HCT116 (cell line): ENCODE measurements at regions not wholly inside any gene's neighbourhood (a gene's known extent, or its start where the extent isn't known, plus 50 kb on each side); places are given as distances from the start of the nearest gene placed in this dataset.

Source experiments
- EZH2 ChIP-seq: fragments of 200-600 bp; sonication (generic); IDR thresholded peaks from 2 replicates; pipeline ENCODE4 v1.6.1; 2017; ENCODE audit warnings: antibody characterized with exemption, mixed run types
- POLR2A ChIP-seq: IDR thresholded peaks from 2 replicates; pipeline ENCODE4 v1.7.0; 2011; ENCODE audit warnings: borderline replicate concordance; ENCODE audit not compliant: insufficient read depth, insufficient read length; ENCODE audit errors: extremely low read depth
- SP1 ChIP-seq: IDR thresholded peaks from 2 replicates; pipeline ENCODE4 v1.6.1; 2012; ENCODE audit warnings: low read depth
- TCF7L2 ChIP-seq: IDR thresholded peaks from 2 replicates; pipeline ENCODE4 v1.7.0; 2011; ENCODE audit warnings: borderline replicate concordance, inconsistent platforms; ENCODE audit not compliant: insufficient read depth, insufficient read length; ENCODE audit errors: extremely low read depth
- YY1 ChIP-seq: IDR thresholded peaks from 2 replicates; pipeline ENCODE4 v1.6.1; 2011; ENCODE audit warnings: low read length, low read depth, moderate library complexity, mild to moderate bottlenecking; ENCODE audit not compliant: insufficient replicate concordance; ENCODE audit errors: extremely low read depth
- ZFX ChIP-seq: fragments of 450-650 bp; IDR thresholded peaks from 2 replicates; pipeline ENCODE4 v1.6.1; 2017
- TF ChIP-seq, protein P1 (sequence below), 3 experiments: fragments of 200-600 bp in 1 of 3; sonication (generic) in 1 of 3; IDR thresholded peaks in 2 of 3; conservative IDR thresholded peaks in 1 of 3; 2 replicates each; pipeline ENCODE4 v1.5.1; 2012 to 2017; ENCODE audit warnings: low read depth in 2 of 3, low read length in 2 of 3, antibody characterized with exemption in 1 of 3, borderline replicate concordance in 1 of 3, control low read depth in 1 of 3, mild to moderate bottlenecking in 1 of 3, mixed read lengths in 1 of 3, mixed run types in 1 of 3, moderate library complexity in 1 of 3; ENCODE audit not compliant: insufficient read depth in 1 of 3
- TF ChIP-seq, protein P2 (sequence below): IDR thresholded peaks from 2 replicates; pipeline ENCODE4 v1.6.1; 2011; ENCODE audit warnings: mild to moderate bottlenecking, low read length, moderate library complexity; ENCODE audit not compliant: insufficient replicate concordance; ENCODE audit errors: extremely low read depth
- TF ChIP-seq, protein P3 (sequence below): IDR thresholded peaks from 2 replicates; pipeline ENCODE4 v1.6.1; 2012

DNA sequence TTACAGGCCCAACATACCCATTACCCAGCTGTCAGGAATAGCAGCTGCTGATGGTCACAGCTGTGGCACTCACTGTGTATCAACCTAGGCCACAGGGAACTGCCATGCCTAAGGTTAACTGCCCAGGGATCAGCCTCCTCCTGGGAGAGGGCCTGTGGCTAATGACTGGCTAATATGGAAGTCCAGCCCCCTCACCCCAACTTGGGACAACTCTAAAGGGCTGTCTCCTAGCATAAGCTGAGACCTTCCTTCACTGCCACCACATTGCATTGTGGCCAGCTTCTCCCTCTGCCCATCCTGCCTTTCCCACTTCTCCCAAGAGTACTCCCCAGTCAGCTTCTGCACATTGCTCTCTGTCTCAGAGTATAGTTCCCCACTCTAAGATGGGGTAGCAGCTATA is 316.5 kb downstream of the SMAD2 start:
- no peak for TF ChIP-seq YY1
- TF ChIP-seq SP1 = no peak
- TF ChIP-seq, protein P1, sequence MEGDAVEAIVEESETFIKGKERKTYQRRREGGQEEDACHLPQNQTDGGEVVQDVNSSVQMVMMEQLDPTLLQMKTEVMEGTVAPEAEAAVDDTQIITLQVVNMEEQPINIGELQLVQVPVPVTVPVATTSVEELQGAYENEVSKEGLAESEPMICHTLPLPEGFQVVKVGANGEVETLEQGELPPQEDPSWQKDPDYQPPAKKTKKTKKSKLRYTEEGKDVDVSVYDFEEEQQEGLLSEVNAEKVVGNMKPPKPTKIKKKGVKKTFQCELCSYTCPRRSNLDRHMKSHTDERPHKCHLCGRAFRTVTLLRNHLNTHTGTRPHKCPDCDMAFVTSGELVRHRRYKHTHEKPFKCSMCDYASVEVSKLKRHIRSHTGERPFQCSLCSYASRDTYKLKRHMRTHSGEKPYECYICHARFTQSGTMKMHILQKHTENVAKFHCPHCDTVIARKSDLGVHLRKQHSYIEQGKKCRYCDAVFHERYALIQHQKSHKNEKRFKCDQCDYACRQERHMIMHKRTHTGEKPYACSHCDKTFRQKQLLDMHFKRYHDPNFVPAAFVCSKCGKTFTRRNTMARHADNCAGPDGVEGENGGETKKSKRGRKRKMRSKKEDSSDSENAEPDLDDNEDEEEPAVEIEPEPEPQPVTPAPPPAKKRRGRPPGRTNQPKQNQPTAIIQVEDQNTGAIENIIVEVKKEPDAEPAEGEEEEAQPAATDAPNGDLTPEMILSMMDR (IDR thresholded peaks at IDR 0.05 in 2 of 3, conservative IDR thresholded peaks at IDR 0.05 in 1 of 3; ENCODE audit: borderline replicate concordance in 1 of 3, insufficient read depth in 1 of 3, low read depth in 2 of 3, low read length in 2 of 3) = no peak
- TF ChIP-seq, protein P2, sequence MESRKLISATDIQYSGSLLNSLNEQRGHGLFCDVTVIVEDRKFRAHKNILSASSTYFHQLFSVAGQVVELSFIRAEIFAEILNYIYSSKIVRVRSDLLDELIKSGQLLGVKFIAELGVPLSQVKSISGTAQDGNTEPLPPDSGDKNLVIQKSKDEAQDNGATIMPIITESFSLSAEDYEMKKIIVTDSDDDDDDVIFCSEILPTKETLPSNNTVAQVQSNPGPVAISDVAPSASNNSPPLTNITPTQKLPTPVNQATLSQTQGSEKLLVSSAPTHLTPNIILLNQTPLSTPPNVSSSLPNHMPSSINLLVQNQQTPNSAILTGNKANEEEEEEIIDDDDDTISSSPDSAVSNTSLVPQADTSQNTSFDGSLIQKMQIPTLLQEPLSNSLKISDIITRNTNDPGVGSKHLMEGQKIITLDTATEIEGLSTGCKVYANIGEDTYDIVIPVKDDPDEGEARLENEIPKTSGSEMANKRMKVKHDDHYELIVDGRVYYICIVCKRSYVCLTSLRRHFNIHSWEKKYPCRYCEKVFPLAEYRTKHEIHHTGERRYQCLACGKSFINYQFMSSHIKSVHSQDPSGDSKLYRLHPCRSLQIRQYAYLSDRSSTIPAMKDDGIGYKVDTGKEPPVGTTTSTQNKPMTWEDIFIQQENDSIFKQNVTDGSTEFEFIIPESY = no peak
- TF ChIP-seq EZH2 = no peak
- TF ChIP-seq ZFX = no peak
- no peak for TF ChIP-seq TCF7L2
- TF ChIP-seq, protein P3, sequence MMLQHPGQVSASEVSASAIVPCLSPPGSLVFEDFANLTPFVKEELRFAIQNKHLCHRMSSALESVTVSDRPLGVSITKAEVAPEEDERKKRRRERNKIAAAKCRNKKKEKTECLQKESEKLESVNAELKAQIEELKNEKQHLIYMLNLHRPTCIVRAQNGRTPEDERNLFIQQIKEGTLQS = no peak
- TF ChIP-seq POLR2A = no peak
